ENCODE measurements at regions not wholly inside any gene's neighbourhood (a gene's known extent, or its start where the extent isn't known, plus 50 kb on each side); places are given as distances from the start of the nearest gene placed in this dataset.
"Not testable (repeated sequence)": the region's sequence is repeated elsewhere in the genome, so short reads cannot be mapped to it uniquely, and the experiment has no call there.

DNA sequence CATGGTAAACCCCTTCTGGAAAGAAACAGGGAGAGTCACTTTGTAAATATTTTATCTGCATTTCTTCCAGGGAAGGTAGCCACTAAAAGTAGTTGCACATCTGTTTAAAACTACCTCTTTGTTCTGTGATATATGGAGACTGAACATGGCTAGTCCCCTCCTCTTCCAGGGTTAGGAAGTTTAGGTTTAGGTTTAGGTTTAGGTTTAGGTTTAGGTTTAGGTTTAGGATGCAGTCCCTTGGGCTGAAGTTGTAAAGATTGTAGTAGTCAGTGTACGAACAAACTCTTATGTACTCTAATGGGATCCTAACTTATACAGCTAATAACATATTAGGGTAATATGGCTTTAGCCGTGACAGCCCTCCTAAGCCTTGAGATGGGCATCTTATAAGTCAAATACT, 880.2 kb upstream of the TMEFF2 start:
- H3K36me3 ChIP-seq (ENCODE audit: insufficient read depth, low read length), result no peaks in the 10 kb centered on the region
- TF ChIP-seq EZH2phosphoT487 (IDR thresholded peaks at IDR 0.05; ENCODE audit: borderline replicate concordance, low read depth, low read length), result no peak
- no peak for TF ChIP-seq CTCF (conservative IDR thresholded peaks at IDR 0.05; ENCODE audit: low read length)
- no peaks in the 10 kb centered on the region for H3K4me1 ChIP-seq (ENCODE audit: insufficient read depth, low read length, poor library complexity, severe bottlenecking)
- H2AFZ ChIP-seq (ENCODE audit: low read length), result no peak overlapping the region
- H3K27ac ChIP-seq (ENCODE audit: low read depth, low read length, poor library complexity, severe bottlenecking), result no peak overlapping the region
- DNase-seq (ENCODE audit: low spot score), result no peak
- no peaks in the 10 kb centered on the region for H3K9me2 ChIP-seq (ENCODE audit: insufficient read depth, low read length)
- BruUV-seq (replicated peaks), result no TSS peak
- CTCF ChIA-PET (ENCODE audit: unreplicated experiment), result no interaction called here
- H3K4me2 ChIP-seq (ENCODE audit: low read length), result no peak overlapping the region
- no peaks in the 10 kb centered on the region for H3K79me2 ChIP-seq (ENCODE audit: insufficient read depth, low read depth, low read length)
- no peaks in the 10 kb centered on the region for H4K20me1 ChIP-seq (ENCODE audit: insufficient read depth, low read length)
- intact Hi-C loops (cut with micrococcal nuclease; ENCODE audit: unreplicated experiment), result no loop called here
- no peak overlapping the region for H3K4me3 ChIP-seq (ENCODE audit: low read depth, low read length, poor library complexity, severe bottlenecking)
- H3K9me3 ChIP-seq (ENCODE audit: low read length), result no peaks in the 10 kb centered on the region
- POLR2A ChIA-PET, result interaction anchor here (0.9 kb wide), 1 partner anchor 11 kb away, joined by 3 read pairs; no protein-coding TSS in a partner anchor

- Histone ChIP-seq H3K27ac (ENCODE audit: low read depth, low read length, poor library complexity, severe bottlenecking) (no peak overlapping the region), H3K36me3 (ENCODE audit: insufficient read depth, low read length) (no peaks in the 10 kb centered on the region), H4K20me1 (ENCODE audit: insufficient read depth, low read length) (no peaks in the 10 kb centered on the region), H3K4me2 (ENCODE audit: low read length) (no peak overlapping the region), H3K79me2 (ENCODE audit: insufficient read depth, low read depth, low read length) (no peaks in the 10 kb centered on the region), H2AFZ (ENCODE audit: low read length) (no peak overlapping the region), H3K9me2 (ENCODE audit: insufficient read depth, low read length) (no peaks in the 10 kb centered on the region), H3K4me3 (ENCODE audit: low read depth, low read length, poor library complexity, severe bottlenecking) (no peak overlapping the region), H3K9me3 (ENCODE audit: low read length) (no peaks in the 10 kb centered on the region), H3K4me1 (ENCODE audit: insufficient read depth, low read length, poor library complexity, severe bottlenecking) (no peaks in the 10 kb centered on the region)
- no TSS peak for BruUV-seq (replicated peaks)
- POLR2A ChIA-PET, result no interaction called here
- intact Hi-C loops (cut with micrococcal nuclease; ENCODE audit: unreplicated experiment), result no loop called here
- no peak for DNase-seq (ENCODE audit: low spot score)
- TF ChIP-seq CTCF (conservative IDR thresholded peaks at IDR 0.05; ENCODE audit: low read length), result no peak
- TF ChIP-seq EZH2phosphoT487 (IDR thresholded peaks at IDR 0.05; ENCODE audit: borderline replicate concordance, low read depth, low read length), result no peak
- CTCF ChIA-PET (ENCODE audit: unreplicated experiment), result interaction anchor here (0.5 kb wide), 1 partner anchor 464 kb away, joined by 3 read pairs; no protein-coding TSS in a partner anchor
Observed at GRCh38 chr2:193072647-193073046, 877.9 kb upstream of the TMEFF2 start.

- H2AFZ ChIP-seq (ENCODE audit: low read length); H3K27ac ChIP-seq (ENCODE audit: low read depth, low read length, poor library complexity, severe bottlenecking); H3K4me3 ChIP-seq (ENCODE audit: low read depth, low read length, poor library complexity, severe bottlenecking); intact Hi-C loops (cut with micrococcal nuclease; ENCODE audit: unreplicated experiment); H4K20me1 ChIP-seq (ENCODE audit: insufficient read depth, low read length); CTCF ChIA-PET (ENCODE audit: unreplicated experiment); H3K4me1 ChIP-seq (ENCODE audit: insufficient read depth, low read length, poor library complexity, severe bottlenecking); H3K79me2 ChIP-seq (ENCODE audit: insufficient read depth, low read depth, low read length); H3K9me2 ChIP-seq (ENCODE audit: insufficient read depth, low read length); H3K4me2 ChIP-seq (ENCODE audit: low read length); DNase-seq (ENCODE audit: low spot score); POLR2A ChIA-PET; H3K9me3 ChIP-seq (ENCODE audit: low read length); H3K36me3 ChIP-seq (ENCODE audit: insufficient read depth, low read length); BruUV-seq (replicated peaks): not testable (repeated sequence)
Observed at GRCh38 chr2:193025556-193025955, 830.8 kb upstream of the TMEFF2 start.
